HCT116 (cell line): ENCODE measurements at regions not wholly inside any gene's neighbourhood (a gene's known extent, or its start where the extent isn't known, plus 50 kb on each side); places are given as distances from the start of the nearest gene placed in this dataset.

Source experiments
- CEBPB ChIP-seq: IDR thresholded peaks from 2 replicates; pipeline ENCODE4 v1.6.1; 2012; ENCODE audit warnings: low read depth
- EGR1 ChIP-seq: IDR thresholded peaks from 2 replicates; pipeline ENCODE4 v1.6.1; 2012; ENCODE audit warnings: low read depth
- EZH2 ChIP-seq: fragments of 200-600 bp; sonication (generic); IDR thresholded peaks from 2 replicates; pipeline ENCODE4 v1.6.1; 2017; ENCODE audit warnings: antibody characterized with exemption, mixed run types
- POLR2AphosphoS5 ChIP-seq: IDR thresholded peaks from 2 replicates; pipeline ENCODE4 v1.6.1; 2011; ENCODE audit warnings: mild to moderate bottlenecking, low read depth, low read length, moderate library complexity
- YY1 ChIP-seq: IDR thresholded peaks from 2 replicates; pipeline ENCODE4 v1.6.1; 2011; ENCODE audit warnings: low read length, low read depth, moderate library complexity, mild to moderate bottlenecking; ENCODE audit not compliant: insufficient replicate concordance; ENCODE audit errors: extremely low read depth
- ZNF274 ChIP-seq: fragments of 200-500 bp; sonication (Bioruptor generic); IDR thresholded peaks from 2 replicates; pipeline ENCODE4 v1.6.1; 2014; ENCODE audit warnings: mild to moderate bottlenecking, low read depth, low read length, inconsistent platforms
- TF ChIP-seq, protein P1 (sequence below), 3 experiments: fragments of 200-600 bp in 1 of 3; sonication (generic) in 1 of 3; IDR thresholded peaks in 2 of 3; conservative IDR thresholded peaks in 1 of 3; 2 replicates each; pipeline ENCODE4 v1.5.1; 2012 to 2017; ENCODE audit warnings: low read depth in 2 of 3, low read length in 2 of 3, antibody characterized with exemption in 1 of 3, borderline replicate concordance in 1 of 3, control low read depth in 1 of 3, mild to moderate bottlenecking in 1 of 3, mixed read lengths in 1 of 3, mixed run types in 1 of 3, moderate library complexity in 1 of 3; ENCODE audit not compliant: insufficient read depth in 1 of 3
- TF ChIP-seq, protein P2 (sequence below): IDR thresholded peaks from 2 replicates; pipeline ENCODE4 v1.6.1; 2012

DNA sequence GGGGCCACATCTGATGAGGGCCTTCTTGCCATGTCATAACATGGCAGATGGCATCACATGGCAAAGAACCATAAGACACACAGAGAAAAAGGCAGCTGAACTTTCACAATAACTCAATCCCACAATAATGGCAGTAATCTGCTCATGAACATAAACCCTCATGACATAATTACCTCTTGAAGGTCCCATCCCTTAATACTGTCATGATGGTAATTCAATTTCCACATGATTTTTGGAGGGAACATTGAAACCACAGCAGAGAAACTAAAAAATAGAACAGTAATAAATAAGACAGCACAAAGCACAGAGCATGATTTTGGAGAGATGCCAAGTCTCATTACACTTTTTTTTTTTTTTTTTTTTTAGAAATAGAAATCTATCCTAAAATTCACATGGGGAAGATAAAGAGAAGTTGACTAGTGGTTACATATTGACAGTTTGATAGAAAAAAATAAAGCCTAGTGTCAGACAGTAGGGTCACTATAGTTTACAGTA lies 61.8 kb upstream of the ATF7IP start:
- TF ChIP-seq POLR2AphosphoS5 = no peak
- TF ChIP-seq, protein P1, sequence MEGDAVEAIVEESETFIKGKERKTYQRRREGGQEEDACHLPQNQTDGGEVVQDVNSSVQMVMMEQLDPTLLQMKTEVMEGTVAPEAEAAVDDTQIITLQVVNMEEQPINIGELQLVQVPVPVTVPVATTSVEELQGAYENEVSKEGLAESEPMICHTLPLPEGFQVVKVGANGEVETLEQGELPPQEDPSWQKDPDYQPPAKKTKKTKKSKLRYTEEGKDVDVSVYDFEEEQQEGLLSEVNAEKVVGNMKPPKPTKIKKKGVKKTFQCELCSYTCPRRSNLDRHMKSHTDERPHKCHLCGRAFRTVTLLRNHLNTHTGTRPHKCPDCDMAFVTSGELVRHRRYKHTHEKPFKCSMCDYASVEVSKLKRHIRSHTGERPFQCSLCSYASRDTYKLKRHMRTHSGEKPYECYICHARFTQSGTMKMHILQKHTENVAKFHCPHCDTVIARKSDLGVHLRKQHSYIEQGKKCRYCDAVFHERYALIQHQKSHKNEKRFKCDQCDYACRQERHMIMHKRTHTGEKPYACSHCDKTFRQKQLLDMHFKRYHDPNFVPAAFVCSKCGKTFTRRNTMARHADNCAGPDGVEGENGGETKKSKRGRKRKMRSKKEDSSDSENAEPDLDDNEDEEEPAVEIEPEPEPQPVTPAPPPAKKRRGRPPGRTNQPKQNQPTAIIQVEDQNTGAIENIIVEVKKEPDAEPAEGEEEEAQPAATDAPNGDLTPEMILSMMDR (IDR thresholded peaks at IDR 0.05 in 2 of 3, conservative IDR thresholded peaks at IDR 0.05 in 1 of 3; ENCODE audit: borderline replicate concordance in 1 of 3, insufficient read depth in 1 of 3, low read depth in 2 of 3, low read length in 2 of 3) = no peak
- no peak for TF ChIP-seq CEBPB
- no peak for TF ChIP-seq YY1
- TF ChIP-seq, protein P2, sequence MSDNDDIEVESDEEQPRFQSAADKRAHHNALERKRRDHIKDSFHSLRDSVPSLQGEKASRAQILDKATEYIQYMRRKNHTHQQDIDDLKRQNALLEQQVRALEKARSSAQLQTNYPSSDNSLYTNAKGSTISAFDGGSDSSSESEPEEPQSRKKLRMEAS = no peak
- TF ChIP-seq EZH2 = no peak
- TF ChIP-seq ZNF274 = no peak
- no peak for TF ChIP-seq EGR1
